NB4 (cell line): ENCODE measurements at regions not wholly inside any gene's neighbourhood (a gene's known extent, or its start where the extent isn't known, plus 50 kb on each side); places are given as distances from the start of the nearest gene placed in this dataset.

Source experiments
- MYC ChIP-seq: IDR thresholded peaks from 2 replicates; pipeline ENCODE4 v1.6.1; 2011; ENCODE audit warnings: low read depth, low read length
- POLR2A ChIP-seq: IDR thresholded peaks from 2 replicates; pipeline ENCODE4 v1.6.1; 2011; ENCODE audit warnings: mild to moderate bottlenecking; ENCODE audit not compliant: insufficient read length; ENCODE audit errors: extremely low read depth
- TF ChIP-seq, protein P1 (sequence below): IDR thresholded peaks from one replicate; pipeline ENCODE4 v1.5.1; 2012; ENCODE audit warnings: low read depth, low read length
- TF ChIP-seq, protein P2 (sequence below): IDR thresholded peaks from 2 replicates; pipeline ENCODE4 v1.6.1; 2011; ENCODE audit warnings: low read depth, low read length

DNA sequence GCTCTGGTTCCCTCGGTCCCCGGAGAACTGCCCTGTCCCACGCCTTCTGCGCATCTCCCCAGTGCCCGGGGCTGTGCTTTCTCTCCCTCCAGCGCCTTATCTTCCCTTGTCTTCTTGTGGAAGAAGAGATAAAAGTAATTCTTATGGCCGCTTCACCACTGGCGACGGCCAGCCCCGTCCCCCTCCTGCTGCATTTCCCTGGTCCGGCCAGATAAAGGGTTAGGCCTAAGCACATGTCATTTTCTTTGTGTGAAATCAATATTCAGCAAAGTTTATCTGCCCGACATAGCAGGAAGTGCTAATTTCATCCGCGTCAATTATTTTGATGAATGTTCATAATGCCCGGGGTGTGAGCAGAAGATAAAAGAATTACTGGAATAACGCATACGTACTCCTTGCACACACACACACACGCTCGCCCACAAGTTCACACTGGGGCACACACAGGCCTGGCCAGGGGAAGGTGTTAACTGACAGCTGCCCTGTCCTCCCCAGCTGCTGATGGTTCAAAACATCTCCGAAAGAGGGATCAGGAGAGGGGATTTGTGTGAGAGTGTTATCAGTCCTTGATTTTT lies 177.7 kb upstream of the LHX5 start:
- TF ChIP-seq, protein P1, sequence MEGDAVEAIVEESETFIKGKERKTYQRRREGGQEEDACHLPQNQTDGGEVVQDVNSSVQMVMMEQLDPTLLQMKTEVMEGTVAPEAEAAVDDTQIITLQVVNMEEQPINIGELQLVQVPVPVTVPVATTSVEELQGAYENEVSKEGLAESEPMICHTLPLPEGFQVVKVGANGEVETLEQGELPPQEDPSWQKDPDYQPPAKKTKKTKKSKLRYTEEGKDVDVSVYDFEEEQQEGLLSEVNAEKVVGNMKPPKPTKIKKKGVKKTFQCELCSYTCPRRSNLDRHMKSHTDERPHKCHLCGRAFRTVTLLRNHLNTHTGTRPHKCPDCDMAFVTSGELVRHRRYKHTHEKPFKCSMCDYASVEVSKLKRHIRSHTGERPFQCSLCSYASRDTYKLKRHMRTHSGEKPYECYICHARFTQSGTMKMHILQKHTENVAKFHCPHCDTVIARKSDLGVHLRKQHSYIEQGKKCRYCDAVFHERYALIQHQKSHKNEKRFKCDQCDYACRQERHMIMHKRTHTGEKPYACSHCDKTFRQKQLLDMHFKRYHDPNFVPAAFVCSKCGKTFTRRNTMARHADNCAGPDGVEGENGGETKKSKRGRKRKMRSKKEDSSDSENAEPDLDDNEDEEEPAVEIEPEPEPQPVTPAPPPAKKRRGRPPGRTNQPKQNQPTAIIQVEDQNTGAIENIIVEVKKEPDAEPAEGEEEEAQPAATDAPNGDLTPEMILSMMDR, result no peak
- TF ChIP-seq POLR2A (no peak), MYC (no peak)
- TF ChIP-seq, protein P2, sequence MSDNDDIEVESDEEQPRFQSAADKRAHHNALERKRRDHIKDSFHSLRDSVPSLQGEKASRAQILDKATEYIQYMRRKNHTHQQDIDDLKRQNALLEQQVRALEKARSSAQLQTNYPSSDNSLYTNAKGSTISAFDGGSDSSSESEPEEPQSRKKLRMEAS, result no peak
